HG03039 (cell line): ENCODE measurements at regions not wholly inside any gene's neighbourhood (a gene's known extent, or its start where the extent isn't known, plus 50 kb on each side); places are given as distances from the start of the nearest gene placed in this dataset.
"Not testable (repeated sequence)": the region's sequence is repeated elsewhere in the genome, so short reads cannot be mapped to it uniquely, and the experiment has no call there.

Source experiments
- ATAC-seq: cut with Tn5 transposase; IDR thresholded peaks from one replicate; pipeline ENCODE4 v1.9.1; 2021; ENCODE audit warnings: mild to moderate bottlenecking, moderate library complexity; ENCODE audit not compliant: unreplicated experiment

DNA sequence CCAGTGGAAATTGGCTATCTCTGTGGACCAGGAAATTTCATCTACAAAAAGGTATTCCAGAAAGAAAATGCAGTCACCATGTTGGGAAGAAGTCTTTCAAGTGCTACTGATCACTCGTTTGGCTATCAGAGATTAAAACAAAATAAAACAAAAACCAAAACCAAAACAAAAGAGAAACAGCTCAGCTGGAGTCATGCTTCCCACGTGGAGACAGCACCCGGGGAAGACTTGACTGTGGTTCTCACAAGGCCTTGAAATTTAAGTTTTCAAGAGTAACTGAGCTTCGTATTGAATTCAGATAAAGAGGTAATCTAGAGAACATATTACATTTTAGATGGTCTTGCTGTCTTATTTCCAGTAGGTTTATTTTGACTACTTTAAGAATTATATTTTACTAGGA, 2264.5 kb downstream of the ARAP2 start:
- not testable (repeated sequence) for ATAC-seq

DNA sequence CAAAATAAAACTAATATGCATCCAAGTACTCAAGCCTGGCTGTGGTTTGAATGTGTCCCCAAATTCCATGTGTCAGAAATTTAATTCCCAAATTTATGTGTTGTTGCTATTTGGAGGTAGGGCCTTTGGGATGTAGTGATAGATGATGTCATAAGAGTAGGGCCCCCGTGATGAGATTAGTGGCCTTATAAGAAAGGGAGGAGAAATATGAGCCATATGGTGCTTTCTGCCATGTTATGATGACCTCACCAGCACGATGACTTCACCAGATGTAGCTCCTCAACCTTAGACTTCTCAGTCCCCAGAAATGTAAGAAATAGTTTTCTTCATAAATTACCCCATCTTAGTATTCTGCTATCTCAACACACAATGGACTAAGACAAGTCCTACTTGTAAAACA, 2264.0 kb downstream of the ARAP2 start:
- no peak for ATAC-seq

DNA sequence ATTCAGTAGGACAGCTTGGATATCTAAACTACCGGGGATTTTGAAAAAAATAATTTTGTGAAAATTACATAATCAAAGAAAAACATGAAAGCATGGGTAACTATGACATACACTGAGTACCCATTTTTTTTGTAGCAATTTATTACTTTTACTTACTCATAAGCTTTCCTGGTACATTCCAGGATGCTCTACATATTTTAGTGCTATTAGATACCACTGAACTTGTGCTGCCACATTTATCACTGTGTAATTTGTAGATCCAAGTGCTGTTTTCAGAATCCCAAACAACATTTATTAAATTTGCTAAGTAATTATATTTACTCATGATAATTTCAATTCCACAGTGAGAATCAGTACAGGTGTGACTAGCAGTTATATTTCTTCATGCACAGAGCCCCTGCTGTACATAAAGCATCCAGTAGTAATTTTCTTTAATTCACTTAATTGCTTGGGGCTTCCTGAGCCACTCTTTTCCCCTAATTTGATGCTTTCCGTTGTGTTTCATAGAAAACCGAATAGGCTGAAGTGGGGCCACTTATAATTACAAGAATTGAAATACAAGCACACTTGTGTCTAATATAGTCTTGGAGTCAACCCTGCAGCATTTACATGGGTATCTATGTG, 2254.4 kb downstream of the ARAP2 start:
- no peak for ATAC-seq

DNA sequence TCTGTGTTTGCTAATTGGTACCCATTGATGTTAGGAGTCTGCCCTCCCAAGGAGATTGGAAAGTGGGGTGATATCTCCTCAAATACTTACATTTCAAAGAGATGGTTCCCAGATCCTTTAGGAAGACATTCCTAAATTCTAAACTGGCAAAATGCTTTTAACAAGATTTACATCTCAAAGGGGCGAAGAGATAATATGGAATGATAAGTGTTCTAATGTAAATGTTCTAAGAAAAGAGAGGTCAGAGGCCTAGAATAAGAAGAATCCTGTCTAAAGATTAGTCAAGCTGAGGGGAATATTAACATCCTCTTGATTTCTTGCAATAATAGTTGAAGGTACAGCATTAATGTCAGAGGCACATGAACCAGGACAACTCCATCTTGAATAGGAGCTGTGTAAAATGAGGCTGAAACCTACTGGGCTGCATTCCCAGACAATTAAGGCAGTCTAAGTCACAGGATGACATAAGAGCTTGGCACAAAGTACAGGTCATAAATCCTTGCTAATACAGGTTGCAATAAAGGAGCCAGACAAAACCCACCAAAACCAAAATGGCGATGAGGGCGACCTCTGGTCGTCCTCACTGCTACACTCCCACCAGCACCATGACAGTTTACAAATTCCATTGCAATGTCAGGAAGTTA, 2248.1 kb downstream of the ARAP2 start:
- ATAC-seq, result no peak

DNA sequence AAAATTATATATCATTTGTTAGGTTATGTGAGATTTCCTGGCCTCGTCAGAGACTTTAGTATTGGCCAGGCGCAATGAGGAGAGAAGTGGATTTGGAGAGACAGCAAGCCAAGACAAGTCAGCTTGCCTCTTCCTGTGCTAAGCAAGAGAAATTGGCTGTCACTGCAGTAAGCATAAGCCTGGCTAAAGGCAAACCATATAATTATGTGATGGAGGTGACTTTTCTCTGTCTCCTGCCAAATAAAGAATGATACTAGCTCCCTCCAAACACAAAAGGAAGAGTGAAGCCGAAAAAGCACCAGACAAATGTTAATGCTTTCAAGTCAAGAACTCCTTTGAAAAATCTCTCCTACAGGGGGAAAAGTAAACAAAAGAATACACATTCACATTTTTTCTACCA, 2246.0 kb downstream of the ARAP2 start:
- ATAC-seq, result no peak

DNA sequence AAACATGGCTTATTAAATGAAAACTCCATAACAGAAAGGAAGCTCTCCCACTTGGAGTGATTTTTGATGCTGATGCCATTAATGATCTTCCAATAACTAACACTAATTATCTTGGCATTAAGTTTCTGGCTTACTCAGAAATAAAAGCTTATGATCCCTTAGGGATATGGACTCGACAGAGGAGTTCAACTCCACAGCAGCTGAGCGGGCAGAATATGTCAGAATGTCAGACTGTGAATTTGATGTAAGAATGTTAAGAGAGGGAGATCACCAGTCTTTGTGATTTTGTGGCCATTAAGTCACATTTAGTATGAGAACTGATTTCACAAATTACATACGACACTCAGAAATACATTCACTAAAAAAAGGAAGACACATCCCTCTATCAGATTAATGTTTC, 2244.0 kb downstream of the ARAP2 start:
- no peak for ATAC-seq

DNA sequence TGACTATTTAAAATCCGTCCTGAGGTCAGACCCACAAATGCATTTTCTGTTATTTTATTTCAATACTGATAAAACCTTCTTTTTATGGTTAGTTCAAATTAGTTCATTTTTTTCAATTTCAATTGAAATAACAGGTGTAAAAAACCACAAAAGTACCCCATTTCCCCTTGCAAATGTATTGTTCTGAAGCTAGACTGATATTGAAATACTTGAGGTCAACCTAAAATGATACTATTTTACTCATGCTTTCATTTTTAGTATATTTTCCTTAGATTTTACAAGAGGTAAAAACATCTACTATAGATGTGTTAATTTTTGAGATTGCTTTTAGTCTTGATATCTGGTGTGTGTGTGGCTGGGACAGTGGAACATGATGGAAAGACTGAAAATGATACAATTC, 2237.8 kb downstream of the ARAP2 start:
- not testable (repeated sequence) for ATAC-seq

DNA sequence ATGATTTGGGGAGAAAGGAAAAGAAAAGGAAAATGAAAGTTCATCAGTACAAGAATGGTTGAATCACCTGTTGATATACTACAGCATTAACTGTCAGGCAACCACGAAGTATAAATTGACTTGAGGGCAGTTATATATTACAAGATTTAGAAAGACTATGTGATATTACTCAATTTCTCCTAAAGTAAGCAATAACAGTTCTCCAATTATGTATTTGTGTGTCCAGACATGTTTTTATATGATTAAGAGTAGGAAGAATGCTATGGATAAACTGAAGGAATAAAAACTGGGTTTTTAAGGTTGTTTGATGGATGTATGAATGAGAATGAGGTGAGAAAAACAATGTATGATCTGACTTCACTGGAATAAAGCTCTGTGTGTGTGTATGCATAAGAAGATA, 2234.4 kb downstream of the ARAP2 start:
- ATAC-seq, result no peak

DNA sequence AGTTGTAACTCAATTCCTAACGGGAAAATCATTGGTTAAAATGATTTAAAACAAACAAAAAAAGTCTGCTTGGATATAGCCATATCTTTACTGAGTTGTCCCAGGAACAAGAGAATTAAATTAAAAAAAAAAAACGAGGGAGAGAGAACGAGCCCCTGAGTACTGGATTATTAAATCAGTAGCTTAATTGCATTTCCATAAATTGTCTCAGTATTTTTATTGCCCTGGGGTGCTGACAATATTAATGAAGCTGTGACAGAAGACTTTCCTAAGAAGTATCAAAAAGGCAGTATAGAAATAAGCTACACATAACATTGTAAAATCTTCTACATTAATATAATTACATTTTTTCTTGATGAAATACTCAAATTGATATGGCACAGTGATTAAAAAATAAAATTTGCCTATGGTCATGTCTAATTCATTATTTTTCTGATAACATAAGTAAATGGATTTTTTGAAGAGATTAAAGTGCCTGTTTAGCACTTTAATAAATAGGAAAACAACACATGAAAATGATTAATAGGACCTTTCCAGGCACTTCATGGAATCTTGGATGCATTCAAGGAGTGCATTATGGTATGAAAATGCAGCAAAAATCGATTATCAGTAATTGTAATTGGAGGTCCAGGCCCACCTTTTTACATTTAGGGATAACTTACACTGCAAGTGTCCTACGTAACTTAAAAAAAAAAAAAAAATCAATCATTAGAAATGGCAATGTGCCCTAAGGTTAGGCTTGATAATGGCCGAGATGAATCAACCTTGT, 2233.4 kb downstream of the ARAP2 start:
- no peak for ATAC-seq

DNA sequence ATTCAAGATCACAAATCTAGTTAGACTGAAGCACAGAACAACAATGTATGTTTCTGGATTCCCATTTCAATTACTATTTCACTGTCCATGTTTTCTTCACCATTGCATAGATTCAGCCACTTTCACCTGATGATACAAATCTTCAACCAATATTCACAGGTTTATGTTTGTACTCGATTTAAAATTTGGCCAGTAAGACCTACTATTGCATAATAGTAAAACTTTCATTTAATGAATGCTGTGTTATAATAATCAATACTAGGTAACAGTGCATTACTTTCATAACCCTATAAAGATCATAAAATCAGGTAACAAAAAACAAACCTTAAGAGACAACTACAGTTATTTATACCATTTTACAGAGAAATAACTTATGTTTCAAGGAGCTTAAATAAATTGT, 2209.1 kb downstream of the ARAP2 start:
- no peak for ATAC-seq

DNA sequence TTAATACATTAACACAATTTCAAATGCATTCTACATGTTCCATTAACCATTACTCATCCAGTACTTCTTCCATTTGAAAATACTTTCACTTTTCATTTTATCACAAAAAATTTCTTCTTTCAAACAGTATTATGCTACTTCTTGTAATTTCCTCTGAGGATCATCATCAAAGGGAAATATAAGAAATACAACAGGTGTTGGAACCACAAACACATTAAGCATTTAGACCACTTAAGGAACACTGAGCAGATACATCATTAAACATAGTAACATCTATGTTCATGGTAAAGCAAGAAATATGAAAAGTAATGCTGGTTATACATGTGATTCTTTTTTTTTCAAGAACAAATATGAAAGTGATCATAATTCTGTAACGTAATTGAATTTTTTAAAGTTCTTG, 2207.0 kb downstream of the ARAP2 start:
- no peak for ATAC-seq

DNA sequence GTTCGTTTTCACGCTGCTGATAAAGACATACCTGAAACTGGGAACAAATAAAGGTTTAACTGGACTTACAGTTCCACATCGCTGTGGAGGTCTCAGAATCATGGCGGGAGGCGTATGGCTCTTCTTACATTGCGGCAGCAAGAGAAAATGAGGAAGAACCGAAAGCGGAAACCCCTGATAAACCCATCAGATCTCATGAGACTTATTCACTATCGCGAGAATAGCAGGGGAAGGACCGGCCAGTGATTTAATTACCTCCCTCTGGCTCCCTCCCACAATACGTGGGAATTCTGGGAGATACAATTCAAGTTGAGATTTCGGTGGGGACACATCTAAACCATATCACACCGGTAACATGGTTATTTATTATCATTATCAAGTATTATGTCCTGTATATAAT, 2204.5 kb downstream of the ARAP2 start:
- no peak for ATAC-seq

DNA sequence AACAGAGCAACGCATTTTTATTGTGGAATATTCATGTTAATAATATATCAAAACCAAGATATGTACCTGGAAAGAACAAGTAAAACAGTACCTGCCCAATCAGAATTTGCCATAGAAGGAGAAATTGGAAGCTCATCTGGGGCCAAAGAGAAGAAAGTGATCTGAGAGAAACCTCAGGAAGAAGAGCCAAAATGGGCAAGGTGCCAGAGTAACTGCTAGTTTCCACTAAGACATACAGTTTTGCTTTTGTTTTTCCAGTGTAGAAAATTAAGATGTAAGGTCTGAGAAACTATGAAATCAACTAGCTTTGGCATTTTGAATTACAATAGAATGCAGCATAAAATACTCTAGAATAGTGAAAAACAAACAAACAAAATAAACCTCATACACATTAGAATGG, 2201.2 kb downstream of the ARAP2 start:
- ATAC-seq, result no peak

DNA sequence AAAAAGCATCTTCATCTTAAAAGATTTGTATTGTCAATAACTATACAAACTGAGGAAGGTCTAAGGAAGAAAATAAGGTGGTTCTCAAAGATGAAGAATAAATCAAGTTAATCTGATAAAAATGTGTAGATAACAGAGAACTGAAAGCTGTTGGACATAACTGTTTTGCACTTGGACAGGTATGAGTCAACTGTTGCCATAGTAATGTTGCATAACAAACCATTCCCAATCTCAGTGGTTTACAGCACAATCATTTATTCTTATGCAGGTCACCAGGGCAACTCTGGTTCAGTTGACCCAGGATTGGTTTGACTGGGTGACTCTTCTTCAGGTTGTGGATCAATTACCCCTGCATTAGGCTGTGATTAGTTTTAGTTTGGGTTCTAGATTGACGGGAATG, 2197.7 kb downstream of the ARAP2 start:
- no peak for ATAC-seq

DNA sequence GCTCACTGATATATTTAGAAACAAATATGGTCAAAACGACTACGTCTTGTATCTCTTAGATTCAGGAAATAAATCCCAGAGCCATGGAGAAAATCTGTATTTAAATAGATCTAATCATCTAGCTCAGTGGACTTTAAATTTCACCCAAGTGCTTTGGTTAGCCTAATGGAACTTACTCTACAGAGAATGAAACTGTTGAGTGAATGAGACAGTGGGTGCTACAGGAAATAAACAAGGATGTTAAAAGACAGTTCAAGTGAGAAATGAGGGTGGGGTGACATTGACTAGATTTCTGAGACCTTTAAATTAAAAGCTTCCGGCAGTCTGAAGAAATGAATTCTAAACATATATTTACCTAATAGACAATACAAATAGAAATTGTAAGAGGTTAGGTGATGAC, 2197.0 kb downstream of the ARAP2 start:
- no peak for ATAC-seq

DNA sequence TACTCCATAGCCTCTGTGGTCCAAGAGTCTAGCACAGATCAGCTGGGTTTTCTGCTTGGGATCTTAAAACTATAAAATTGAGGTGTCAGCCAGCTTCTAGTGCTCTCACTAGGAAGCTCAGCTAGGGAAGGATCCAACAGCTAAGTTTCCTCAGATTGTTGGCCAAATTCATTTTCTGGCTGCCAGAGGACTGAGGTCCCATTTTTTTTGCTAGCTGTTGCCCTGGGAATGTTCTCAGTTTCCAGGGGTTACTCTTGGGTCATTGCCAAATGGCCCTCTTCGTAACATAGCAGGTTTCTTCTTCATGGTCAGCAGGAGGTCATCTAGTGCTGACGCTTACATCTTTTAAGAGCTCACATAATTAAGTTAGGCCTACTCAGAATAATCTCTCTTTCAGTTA, 2178.2 kb downstream of the ARAP2 start:
- no peak for ATAC-seq

DNA sequence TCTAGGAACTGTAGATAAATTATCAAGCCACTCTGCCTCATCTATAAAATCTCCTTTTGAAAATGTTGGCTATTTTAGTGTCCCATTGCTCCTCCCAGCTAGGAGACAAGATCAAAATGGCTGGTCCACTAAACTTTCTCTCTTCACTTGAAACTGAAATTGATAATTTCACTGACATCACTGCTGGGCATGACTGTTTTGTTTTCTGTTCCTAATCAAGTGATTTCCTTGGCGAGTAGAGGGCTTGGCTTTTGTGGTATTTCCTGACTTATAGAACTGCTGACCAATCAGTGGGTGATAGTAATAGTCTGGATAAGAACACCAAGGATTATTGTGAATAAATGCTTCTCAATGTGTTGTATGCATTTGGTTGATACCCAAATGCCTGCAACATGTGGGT, 2152.9 kb downstream of the ARAP2 start:
- ATAC-seq, result no peak

DNA sequence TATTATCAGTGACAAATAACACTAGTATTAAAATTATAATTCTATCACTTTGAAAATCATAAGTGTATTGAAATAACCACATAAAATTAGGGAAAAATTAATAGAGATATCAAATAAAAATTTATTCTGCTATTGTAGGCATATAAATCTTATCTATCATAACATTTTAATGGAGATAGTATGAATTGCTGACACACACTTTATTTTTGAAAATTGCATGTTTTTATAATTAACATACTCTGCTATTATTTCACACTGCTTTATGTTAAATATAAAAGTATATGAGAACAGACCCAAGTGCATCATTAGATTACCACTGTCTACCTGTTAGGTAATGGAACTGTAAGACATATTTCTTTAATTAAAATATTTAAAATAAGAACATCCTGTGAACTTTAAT, 2150.2 kb downstream of the ARAP2 start:
- no peak for ATAC-seq

DNA sequence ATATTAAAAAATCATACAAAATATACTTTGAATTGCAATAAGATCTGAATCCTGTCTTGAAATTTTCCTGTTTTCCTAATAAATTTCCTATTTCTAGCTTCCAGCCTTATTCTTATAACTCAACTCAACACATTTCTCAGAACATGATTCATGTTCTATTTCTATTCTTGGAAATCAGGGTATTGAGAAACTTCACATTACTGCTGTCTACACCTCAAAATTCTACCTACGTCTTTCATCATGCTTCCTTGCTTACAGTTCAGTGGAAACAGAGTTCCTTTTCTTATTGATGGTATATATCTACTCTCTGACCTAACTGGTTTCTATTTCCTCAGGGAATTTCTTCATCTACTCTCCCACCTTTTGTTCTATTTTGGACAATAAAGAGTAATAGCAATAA, 2139.0 kb downstream of the ARAP2 start:
- ATAC-seq, result no peak

DNA sequence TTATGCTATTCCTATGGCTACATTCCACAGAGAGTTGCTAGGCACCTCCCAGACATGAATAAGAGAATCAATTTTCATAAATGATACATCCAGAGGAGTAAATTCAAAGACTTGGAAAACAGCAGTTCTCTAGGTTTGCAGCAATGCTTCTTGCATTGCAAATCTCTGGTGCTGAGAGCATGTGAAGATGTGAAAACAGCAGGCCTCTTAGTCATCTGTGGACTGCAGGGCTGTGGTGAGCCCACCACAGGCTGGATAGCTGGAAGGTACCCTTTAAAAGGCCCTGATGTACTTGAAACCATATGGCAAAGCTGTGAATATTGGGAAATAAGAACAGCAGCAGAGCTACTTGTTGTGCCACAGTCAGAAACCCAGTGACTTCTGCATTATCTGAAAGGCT, 2135.9 kb downstream of the ARAP2 start:
- no peak for ATAC-seq

DNA sequence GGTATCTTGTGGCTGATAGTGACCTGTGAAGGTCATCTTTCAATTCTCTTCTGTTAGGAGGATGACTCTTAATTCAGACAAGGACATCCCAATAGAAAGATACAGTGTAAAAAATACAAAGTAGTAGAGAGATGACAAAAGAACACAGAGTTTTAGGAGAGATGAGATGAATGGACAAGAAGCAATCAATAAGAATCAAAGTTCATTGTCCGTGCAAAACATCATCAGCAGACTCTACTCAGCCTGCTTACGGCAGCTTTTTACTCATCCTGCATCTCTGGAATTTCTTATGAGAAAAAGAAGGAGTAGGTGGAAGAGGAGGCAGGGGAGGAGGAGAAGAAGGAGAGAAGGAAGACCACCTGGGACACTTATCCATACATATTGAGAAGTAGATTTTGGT, 2131.7 kb downstream of the ARAP2 start:
- no peak for ATAC-seq

DNA sequence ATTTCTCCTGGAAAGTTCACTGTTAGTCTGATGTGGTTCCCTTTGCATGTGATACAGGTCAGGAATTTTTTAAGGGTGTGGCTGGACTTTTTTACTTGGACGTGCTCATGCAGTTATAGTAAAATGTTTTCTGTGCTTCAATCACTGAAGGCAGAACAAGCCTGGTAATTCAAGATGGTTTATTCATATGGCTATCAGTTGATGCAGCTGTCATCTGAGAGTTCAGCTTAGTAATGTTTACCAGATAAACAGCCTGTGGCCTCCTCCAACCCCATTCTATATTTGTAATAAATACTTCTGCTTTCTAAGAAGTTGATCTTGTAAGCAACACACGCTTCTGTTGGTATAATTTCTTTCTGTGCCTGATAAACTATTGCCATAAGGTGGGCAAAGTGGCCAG, 2105.9 kb downstream of the ARAP2 start:
- ATAC-seq, result no peak
